Heart left ventricle (tissue), 16 donors: ENCODE measurements at regions not wholly inside any gene's neighbourhood (a gene's known extent, or its start where the extent isn't known, plus 50 kb on each side); places are given as distances from the start of the nearest gene placed in this dataset.

Source experiments
- ATAC-seq, 4 donors: fragments of 200-7000 bp; cut with Tn5 transposase; one replicate each; pipeline ENCODE4 v1.9.1; 2020 to 2022; ENCODE audit warnings: moderate library complexity in 4 of 4, mild to moderate bottlenecking in 3 of 4, moderate number of reproducible peaks in 1 of 4
- DNase-seq, 5 donors: peaks; one replicate each; pipeline ENCODE4 v3.0.0-alpha.2; 2020
- H3K27ac ChIP-seq, 12 donors: fragments of 200-600 bp; sonication (generic) in 4 of 12; one replicate each; pipeline versions ENCODE4 v1.5.0 to v1.8.0; 2016 to 2022; ENCODE audit warnings: mild to moderate bottlenecking in 2 of 12
- H3K27me3 ChIP-seq, 9 donors: fragments of 200-600 bp; sonication (generic) in 2 of 9; one replicate each; pipeline versions ENCODE4 v1.5.1 to v1.8.0; 2016 to 2022; ENCODE audit warnings: mild to moderate bottlenecking in 3 of 9
- H3K36me3 ChIP-seq, 9 donors: fragments of 200-600 bp; sonication (generic) in 2 of 9; one replicate each; pipeline versions ENCODE4 v1.5.0 to v1.8.0; 2018 to 2022; ENCODE audit warnings: mild to moderate bottlenecking in 2 of 9
- H3K4me1 ChIP-seq, 12 donors: fragments of 200-600 bp; sonication (generic) in 4 of 12; one replicate each; pipeline versions ENCODE4 v1.5.0 to v1.8.0; 2016 to 2022; ENCODE audit warnings: mild to moderate bottlenecking in 3 of 12
- H3K4me3 ChIP-seq, 12 donors: fragments of 200-600 bp; sonication (generic) in 4 of 12; one replicate each; pipeline versions ENCODE4 v1.5.0 to v1.8.0; 2017 to 2022; ENCODE audit warnings: mild to moderate bottlenecking in 9 of 12, moderate library complexity in 4 of 12
- H3K9me3 ChIP-seq, 12 donors: fragments of 200-600 bp; sonication (generic) in 4 of 12; one replicate each; pipeline versions ENCODE4 v1.5.0 to v1.8.0; 2016 to 2022; ENCODE audit warnings: mild to moderate bottlenecking in 1 of 12
- CTCF ChIP-seq, 12 donors: fragments of 200-600 bp; sonication (generic) in 4 of 12; IDR thresholded peaks; one replicate each; pipeline versions ENCODE4 v1.5.0 to v1.8.0; 2018 to 2022; ENCODE audit warnings: antibody characterized with exemption in 12 of 12, mild to moderate bottlenecking in 5 of 12
- POLR2A ChIP-seq, 2 donors: fragments of 450-650 bp; IDR thresholded peaks; one replicate each; pipeline ENCODE4 v1.6.1; 2017; ENCODE audit warnings: antibody characterized with exemption in 2 of 2, mild to moderate bottlenecking in 2 of 2, moderate library complexity in 2 of 2
- WGBS, 4 donors: extraction: QIAGEN DNeasy Blood & Tissue Kit in 2 of 4; methylation state at CpG; one replicate each; pipeline versions ENCODE4 v1.1.5 to v1.1.7; 2013 to 2018; 5-methylcytosine and 5-hydroxymethylcytosine counted together
- intact Hi-C, 10 donors: fragments of 100-400 bp; cut with DNase I; formaldehyde crosslinking; loops; one replicate each; pipeline versions ENCODE4 v1.11.1 to v1.14.2; 2022
- donor health status: ischemic (EF 13 %, LVEDD 7.1; RV severe dilation, severe dysfunction).
- donor health status: healthy with polysubstance abuse.
- donor health status: DM: no; HTN: yes; CAD: no.
- donor health status: DM: no; HTN: no; CAD: no.
- donor health status: ischemic (EF 25% LVEDD 6.9; RV normal size, moderate dysfunction).
- donor health status: ischemic (EF 25% LVEDD 5.7; RV mildly dilated, moderate dysfunction).
- donor health status: healthy.
- donor health status: DM: yes; HTN: yes; CAD: no.
- donor health status: ischemic (EF 35%, LVEDD 5.7; RV mildly dilated, moderate dysfunction).
- donor health status: nonischemic (EF 11% LVEDD 7.7; RV severe dilation, severe dysfunction).
- donor health status: DM: yes; HTN: yes; CAD: no.
- donor health status: PGD.
- donor health status: ischemic (EF 29% LVEDD 5.4; RV normal size, mild dysfunction).
- donor health status: nonischemic (EF 23%, LVEDD 6.1; RV moderate dilation, normal function).

DNA sequence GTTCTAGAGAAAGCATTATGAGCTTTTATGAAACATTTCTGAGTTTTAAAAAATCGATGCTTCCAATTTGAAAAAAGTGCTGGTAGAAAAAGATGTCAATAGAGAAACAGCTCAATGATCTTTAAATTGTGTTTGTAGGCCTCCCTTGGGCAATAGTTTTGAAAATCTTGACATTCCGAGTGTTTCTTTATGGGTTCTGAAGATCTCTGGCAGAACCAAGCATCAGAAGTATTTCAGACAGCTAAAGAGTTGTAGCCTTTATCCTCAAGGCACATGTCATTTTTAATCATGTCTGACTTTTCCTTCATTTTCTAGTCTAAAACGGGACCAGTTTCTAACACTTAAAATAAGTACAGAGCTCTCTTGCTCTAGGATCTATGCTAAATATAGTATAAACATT lies 188.1 kb upstream of the CBLB start:
- Histone ChIP-seq H3K4me1 (peaks cover 0 to 17% (median 1%) of the 10 kb centered on the region in 12 donors), H3K36me3 (no peaks in the 10 kb centered on the region), H3K27me3 (no peaks in the 10 kb centered on the region), H3K4me3 (no peak overlapping the region), H3K9me3 (no peaks in the 10 kb centered on the region), H3K27ac (no peak overlapping the region)
- DNase-seq (no peak), ATAC-seq (no peak)
- WGBS, 4 donors: 66 to 79% (median 70%) methylated on average over 3 of the region's 3 CpGs
- intact Hi-C loops: no loop called here
- no peak for TF ChIP-seq CTCF (IDR thresholded peaks at IDR 0.05)
- TF ChIP-seq POLR2A (IDR thresholded peaks at IDR 0.05): no peak

DNA sequence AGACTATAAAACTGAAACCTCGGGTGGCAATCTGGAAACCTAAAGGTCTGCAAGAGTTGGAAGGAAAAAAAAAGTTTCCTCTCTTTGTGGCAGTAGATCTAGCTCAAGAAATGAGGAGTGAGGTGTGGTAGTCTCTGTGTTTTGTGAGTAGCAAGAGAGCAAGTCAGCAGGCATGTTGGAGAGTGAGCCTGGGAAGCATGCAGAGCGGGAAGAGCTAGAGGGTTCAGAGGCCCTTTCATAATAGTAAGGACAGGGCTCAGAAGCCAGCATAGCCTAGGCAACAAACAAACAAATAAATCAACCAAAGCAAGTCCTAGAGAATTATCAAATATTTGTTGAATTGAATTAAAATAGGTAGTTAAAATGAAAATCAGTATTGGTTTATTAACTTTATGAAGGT lies 189.7 kb upstream of the CBLB start:
- no peak for DNase-seq
- H3K4me3 ChIP-seq: no peak overlapping the region
- H3K9me3 ChIP-seq: peaks cover 0 to 2% (median 0%) of the 10 kb centered on the region in 12 donors
- H3K27me3 ChIP-seq: no peaks in the 10 kb centered on the region
- H3K4me1 ChIP-seq: peaks cover 0 to 17% (median 1%) of the 10 kb centered on the region in 12 donors
- 56 to 72% (median 61%) methylated on average over 2 of the region's 2 CpGs for WGBS, 4 donors
- H3K27ac ChIP-seq: peak overlapping the region in 4 of 12 donors; percentile 3 to 35 (median 24)
- ATAC-seq: peak; percentile 68 to 90 (median 89)
- TF ChIP-seq CTCF (IDR thresholded peaks at IDR 0.05) (no peak), POLR2A (IDR thresholded peaks at IDR 0.05) (no peak)
- no peaks in the 10 kb centered on the region for H3K36me3 ChIP-seq
- intact Hi-C loops: no loop called here

- DNase-seq (no peak), ATAC-seq (peak in 2 of 4 donors; percentile 41 to 57)
- H3K4me1 ChIP-seq: peaks cover 0 to 17% (median 1%) of the 10 kb centered on the region in 12 donors
- H3K36me3 ChIP-seq: no peaks in the 10 kb centered on the region
- H3K27me3 ChIP-seq: no peaks in the 10 kb centered on the region
- H3K4me3 ChIP-seq: no peak overlapping the region
- peaks cover 0 to 15% (median 7%) of the 10 kb centered on the region in 12 donors for H3K9me3 ChIP-seq
- intact Hi-C loops: no loop called here
- 35 to 50% (median 43%) methylated on average over 2 of the region's 2 CpGs for WGBS, 4 donors
- TF ChIP-seq POLR2A (IDR thresholded peaks at IDR 0.05): no peak
- no peak overlapping the region for H3K27ac ChIP-seq
Observed at GRCh38 chr3:106059953-106060517, 191.2 kb upstream of the CBLB start.

DNA sequence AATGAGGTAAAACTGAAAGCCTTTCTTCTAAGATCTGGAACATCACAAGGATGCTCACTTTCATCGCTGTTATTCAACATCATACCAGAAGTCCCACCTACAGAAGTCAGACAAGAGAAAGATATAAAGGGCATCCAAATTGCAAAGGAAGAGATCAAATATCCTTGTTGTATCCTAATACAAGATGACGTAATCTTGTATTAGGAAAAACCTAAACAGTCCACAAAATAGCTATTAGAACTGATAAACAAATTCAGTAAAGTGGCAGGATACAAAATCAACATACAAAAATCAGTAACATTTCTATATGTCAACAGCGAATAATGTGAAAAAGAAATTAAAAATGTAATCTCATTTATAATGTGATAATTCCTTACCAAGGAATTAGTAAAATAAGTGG lies 195.1 kb upstream of the CBLB start:
- intact Hi-C loops: no loop called here
- 95 to 99% (median 96%) methylated on average over 3 of the region's 3 CpGs for WGBS, 4 donors
- Histone ChIP-seq H3K9me3 (peaks cover 0 to 15% (median 7%) of the 10 kb centered on the region in 12 donors), H3K36me3 (no peaks in the 10 kb centered on the region), H3K27ac (no peak overlapping the region), H3K27me3 (no peaks in the 10 kb centered on the region), H3K4me1 (peaks cover 0 to 15% (median 9%) of the 10 kb centered on the region in 12 donors), H3K4me3 (no peak overlapping the region)
- DNase-seq (no peak), ATAC-seq (no peak)
- TF ChIP-seq POLR2A (IDR thresholded peaks at IDR 0.05) (no peak), CTCF (IDR thresholded peaks at IDR 0.05) (no peak)

DNA sequence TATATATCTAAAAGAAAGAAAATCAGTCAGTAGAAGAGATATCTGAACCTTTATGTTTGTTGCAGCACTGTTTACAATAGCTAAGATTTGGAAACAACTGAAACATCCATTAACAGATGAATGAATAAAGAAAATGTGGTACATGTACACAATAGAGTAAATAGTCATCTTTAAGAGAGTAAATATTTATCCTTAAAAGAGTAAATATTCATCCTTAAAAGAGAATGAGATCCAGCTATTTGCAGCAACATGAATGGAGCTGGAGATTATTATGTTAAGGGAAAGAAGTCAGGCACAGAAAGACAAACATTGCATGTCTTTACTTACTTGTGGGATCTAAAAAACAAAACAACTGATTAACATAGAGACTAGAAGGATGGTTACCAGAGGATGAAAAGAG lies 197.0 kb upstream of the CBLB start:
- intact Hi-C loops: no loop called here

More for the DNA sequence above, 197.0 kb upstream of the CBLB start:
- H3K9me3 ChIP-seq: peaks cover 0 to 15% (median 7%) of the 10 kb centered on the region in 12 donors
- no peak overlapping the region for H3K27ac ChIP-seq
- TF ChIP-seq POLR2A (IDR thresholded peaks at IDR 0.05): no peak
- no peak for TF ChIP-seq CTCF (IDR thresholded peaks at IDR 0.05)
- ATAC-seq: no peak
- no peaks in the 10 kb centered on the region for H3K36me3 ChIP-seq
- H3K27me3 ChIP-seq: no peaks in the 10 kb centered on the region
- no peak overlapping the region for H3K4me3 ChIP-seq
- peaks cover 0 to 21% (median 14%) of the 10 kb centered on the region in 12 donors for H3K4me1 ChIP-seq
- no peak for DNase-seq
